ENCODE measurements at regions not wholly inside any gene's neighbourhood (a gene's known extent, or its start where the extent isn't known, plus 50 kb on each side); places are given as distances from the start of the nearest gene placed in this dataset.

DNA sequence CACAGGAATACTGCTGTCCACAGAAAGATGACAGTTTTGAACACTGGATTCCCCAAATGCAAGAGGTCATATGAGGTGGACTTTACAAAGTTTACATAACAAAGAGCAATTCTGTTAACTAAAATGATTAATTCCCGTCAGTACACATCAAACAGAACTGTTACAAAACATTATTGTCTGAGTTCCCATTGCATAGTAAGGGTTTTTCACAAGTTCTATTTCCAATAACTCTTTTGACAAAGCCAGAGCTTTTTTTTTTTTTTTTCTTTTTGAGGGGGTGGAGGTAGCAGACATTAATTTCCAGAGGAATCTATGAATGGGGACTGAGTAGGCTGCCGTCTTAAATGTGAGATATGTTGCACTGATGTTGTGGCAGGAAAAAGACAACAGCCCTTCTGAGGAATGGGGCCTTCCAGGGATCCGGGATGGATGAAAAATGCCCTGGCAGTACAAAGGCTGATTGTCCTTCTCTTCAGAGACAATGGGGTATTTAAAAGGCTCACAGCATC is 178.1 kb upstream of the KBTBD8 start (continued):
- TF ChIP-seq, protein P1, sequence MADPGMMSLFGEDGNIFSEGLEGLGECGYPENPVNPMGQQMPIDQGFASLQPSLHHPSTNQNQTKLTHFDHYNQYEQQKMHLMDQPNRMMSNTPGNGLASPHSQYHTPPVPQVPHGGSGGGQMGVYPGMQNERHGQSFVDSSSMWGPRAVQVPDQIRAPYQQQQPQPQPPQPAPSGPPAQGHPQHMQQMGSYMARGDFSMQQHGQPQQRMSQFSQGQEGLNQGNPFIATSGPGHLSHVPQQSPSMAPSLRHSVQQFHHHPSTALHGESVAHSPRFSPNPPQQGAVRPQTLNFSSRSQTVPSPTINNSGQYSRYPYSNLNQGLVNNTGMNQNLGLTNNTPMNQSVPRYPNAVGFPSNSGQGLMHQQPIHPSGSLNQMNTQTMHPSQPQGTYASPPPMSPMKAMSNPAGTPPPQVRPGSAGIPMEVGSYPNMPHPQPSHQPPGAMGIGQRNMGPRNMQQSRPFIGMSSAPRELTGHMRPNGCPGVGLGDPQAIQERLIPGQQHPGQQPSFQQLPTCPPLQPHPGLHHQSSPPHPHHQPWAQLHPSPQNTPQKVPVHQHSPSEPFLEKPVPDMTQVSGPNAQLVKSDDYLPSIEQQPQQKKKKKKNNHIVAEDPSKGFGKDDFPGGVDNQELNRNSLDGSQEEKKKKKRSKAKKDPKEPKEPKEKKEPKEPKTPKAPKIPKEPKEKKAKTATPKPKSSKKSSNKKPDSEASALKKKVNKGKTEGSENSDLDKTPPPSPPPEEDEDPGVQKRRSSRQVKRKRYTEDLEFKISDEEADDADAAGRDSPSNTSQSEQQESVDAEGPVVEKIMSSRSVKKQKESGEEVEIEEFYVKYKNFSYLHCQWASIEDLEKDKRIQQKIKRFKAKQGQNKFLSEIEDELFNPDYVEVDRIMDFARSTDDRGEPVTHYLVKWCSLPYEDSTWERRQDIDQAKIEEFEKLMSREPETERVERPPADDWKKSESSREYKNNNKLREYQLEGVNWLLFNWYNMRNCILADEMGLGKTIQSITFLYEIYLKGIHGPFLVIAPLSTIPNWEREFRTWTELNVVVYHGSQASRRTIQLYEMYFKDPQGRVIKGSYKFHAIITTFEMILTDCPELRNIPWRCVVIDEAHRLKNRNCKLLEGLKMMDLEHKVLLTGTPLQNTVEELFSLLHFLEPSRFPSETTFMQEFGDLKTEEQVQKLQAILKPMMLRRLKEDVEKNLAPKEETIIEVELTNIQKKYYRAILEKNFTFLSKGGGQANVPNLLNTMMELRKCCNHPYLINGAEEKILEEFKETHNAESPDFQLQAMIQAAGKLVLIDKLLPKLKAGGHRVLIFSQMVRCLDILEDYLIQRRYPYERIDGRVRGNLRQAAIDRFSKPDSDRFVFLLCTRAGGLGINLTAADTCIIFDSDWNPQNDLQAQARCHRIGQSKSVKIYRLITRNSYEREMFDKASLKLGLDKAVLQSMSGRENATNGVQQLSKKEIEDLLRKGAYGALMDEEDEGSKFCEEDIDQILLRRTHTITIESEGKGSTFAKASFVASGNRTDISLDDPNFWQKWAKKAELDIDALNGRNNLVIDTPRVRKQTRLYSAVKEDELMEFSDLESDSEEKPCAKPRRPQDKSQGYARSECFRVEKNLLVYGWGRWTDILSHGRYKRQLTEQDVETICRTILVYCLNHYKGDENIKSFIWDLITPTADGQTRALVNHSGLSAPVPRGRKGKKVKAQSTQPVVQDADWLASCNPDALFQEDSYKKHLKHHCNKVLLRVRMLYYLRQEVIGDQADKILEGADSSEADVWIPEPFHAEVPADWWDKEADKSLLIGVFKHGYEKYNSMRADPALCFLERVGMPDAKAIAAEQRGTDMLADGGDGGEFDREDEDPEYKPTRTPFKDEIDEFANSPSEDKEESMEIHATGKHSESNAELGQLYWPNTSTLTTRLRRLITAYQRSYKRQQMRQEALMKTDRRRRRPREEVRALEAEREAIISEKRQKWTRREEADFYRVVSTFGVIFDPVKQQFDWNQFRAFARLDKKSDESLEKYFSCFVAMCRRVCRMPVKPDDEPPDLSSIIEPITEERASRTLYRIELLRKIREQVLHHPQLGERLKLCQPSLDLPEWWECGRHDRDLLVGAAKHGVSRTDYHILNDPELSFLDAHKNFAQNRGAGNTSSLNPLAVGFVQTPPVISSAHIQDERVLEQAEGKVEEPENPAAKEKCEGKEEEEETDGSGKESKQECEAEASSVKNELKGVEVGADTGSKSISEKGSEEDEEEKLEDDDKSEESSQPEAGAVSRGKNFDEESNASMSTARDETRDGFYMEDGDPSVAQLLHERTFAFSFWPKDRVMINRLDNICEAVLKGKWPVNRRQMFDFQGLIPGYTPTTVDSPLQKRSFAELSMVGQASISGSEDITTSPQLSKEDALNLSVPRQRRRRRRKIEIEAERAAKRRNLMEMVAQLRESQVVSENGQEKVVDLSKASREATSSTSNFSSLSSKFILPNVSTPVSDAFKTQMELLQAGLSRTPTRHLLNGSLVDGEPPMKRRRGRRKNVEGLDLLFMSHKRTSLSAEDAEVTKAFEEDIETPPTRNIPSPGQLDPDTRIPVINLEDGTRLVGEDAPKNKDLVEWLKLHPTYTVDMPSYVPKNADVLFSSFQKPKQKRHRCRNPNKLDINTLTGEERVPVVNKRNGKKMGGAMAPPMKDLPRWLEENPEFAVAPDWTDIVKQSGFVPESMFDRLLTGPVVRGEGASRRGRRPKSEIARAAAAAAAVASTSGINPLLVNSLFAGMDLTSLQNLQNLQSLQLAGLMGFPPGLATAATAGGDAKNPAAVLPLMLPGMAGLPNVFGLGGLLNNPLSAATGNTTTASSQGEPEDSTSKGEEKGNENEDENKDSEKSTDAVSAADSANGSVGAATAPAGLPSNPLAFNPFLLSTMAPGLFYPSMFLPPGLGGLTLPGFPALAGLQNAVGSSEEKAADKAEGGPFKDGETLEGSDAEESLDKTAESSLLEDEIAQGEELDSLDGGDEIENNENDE (IDR thresholded peaks at IDR 0.05; ENCODE audit: insufficient replicate concordance, low read length): no peak
- no peak for TF ChIP-seq SAP30 (IDR thresholded peaks at IDR 0.05; ENCODE audit: insufficient read depth, insufficient replicate concordance, low read length)

All from H1 (cell line).